HG03342 (cell line): ENCODE measurements at regions not wholly inside any gene's neighbourhood (a gene's known extent, or its start where the extent isn't known, plus 50 kb on each side); places are given as distances from the start of the nearest gene placed in this dataset.

Experiments
- ATAC-seq: cut with Tn5 transposase; IDR thresholded peaks from one replicate; pipeline ENCODE4 v1.9.1; 2021; ENCODE audit warnings: mild to moderate bottlenecking, moderate library complexity; ENCODE audit not compliant: unreplicated experiment

- peak; percentile 93 for ATAC-seq
Observed at GRCh38 chr14:62081012-62081612, 318.9 kb downstream of the SNAPC1 start.

- no peak for ATAC-seq
Observed at GRCh38 chr14:62081951-62082350, 319.7 kb downstream of the SNAPC1 start.

- ATAC-seq: no peak
Observed at GRCh38 chr14:62082779-62083178, 320.6 kb downstream of the SNAPC1 start.

- ATAC-seq: no peak
Observed at GRCh38 chr14:62084020-62084419, 321.8 kb downstream of the SNAPC1 start.

- ATAC-seq: no peak
Observed at GRCh38 chr14:62087191-62087590, 325.0 kb downstream of the SNAPC1 start.

GRCh38 chr14:62093736-62094135, 331.5 kb downstream of the SNAPC1 start:
- ATAC-seq: no peak

GRCh38 chr14:62097072-62097471, 334.9 kb downstream of the SNAPC1 start:
- no peak for ATAC-seq

- no peak for ATAC-seq
Observed at GRCh38 chr14:62097824-62098223, 335.6 kb downstream of the SNAPC1 start.

- ATAC-seq: no peak
Observed at GRCh38 chr14:62098357-62098756, 336.1 kb downstream of the SNAPC1 start.

- no peak for ATAC-seq
Observed at GRCh38 chr14:62099091-62099490, 336.9 kb downstream of the SNAPC1 start.

GRCh38 chr14:62101189-62101588, 339.0 kb downstream of the SNAPC1 start:
- no peak for ATAC-seq

- ATAC-seq: no peak
Observed at GRCh38 chr14:62101673-62102348, 339.6 kb downstream of the SNAPC1 start.

GRCh38 chr14:62102349-62102725, 340.1 kb downstream of the SNAPC1 start:
- ATAC-seq: no peak

- no peak for ATAC-seq
Observed at GRCh38 chr14:62103464-62103863, 341.2 kb downstream of the SNAPC1 start.

GRCh38 chr14:62110941-62111340, 348.7 kb downstream of the SNAPC1 start:
- ATAC-seq: no peak

- ATAC-seq: peak; percentile 95
Observed at GRCh38 chr14:62117010-62117750, 355.0 kb downstream of the SNAPC1 start.

- no peak for ATAC-seq
Observed at GRCh38 chr14:62117751-62118105, 355.5 kb downstream of the SNAPC1 start.

- ATAC-seq: no peak
Observed at GRCh38 chr14:62118461-62118860, 356.2 kb downstream of the SNAPC1 start.

GRCh38 chr14:62118871-62119270, 356.7 kb downstream of the SNAPC1 start:
- no peak for ATAC-seq

GRCh38 chr14:62123961-62124360, 361.7 kb downstream of the SNAPC1 start:
- ATAC-seq: no peak

- ATAC-seq: no peak
Observed at GRCh38 chr14:62125793-62126192, 363.6 kb downstream of the SNAPC1 start.

GRCh38 chr14:62126879-62127478, 364.8 kb downstream of the SNAPC1 start:
- peak; percentile 67 for ATAC-seq
